ENCODE measurements at regions not wholly inside any gene's neighbourhood (a gene's known extent, or its start where the extent isn't known, plus 50 kb on each side); places are given as distances from the start of the nearest gene placed in this dataset.

DNA sequence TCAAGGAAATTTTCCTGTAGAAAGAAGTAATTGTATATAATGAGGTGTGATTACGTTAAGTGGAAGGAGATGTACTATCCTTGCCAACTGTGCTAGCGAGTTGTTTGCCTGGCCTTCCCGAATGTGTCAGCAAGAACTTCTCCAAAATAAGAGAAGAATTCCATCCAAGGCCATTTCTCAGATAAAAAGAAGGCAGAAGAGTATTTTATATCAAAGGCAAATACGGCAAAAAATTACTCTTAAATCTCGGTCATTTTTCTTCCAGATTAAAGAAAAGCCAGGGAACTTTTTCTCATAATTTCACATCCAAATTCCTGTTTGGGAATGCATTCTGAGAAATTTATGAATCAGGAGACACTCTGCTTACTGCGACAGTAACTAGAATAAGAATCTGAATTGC lies 290.6 kb downstream of the CBLN4 start:
- TF ChIP-seq, protein P1, sequence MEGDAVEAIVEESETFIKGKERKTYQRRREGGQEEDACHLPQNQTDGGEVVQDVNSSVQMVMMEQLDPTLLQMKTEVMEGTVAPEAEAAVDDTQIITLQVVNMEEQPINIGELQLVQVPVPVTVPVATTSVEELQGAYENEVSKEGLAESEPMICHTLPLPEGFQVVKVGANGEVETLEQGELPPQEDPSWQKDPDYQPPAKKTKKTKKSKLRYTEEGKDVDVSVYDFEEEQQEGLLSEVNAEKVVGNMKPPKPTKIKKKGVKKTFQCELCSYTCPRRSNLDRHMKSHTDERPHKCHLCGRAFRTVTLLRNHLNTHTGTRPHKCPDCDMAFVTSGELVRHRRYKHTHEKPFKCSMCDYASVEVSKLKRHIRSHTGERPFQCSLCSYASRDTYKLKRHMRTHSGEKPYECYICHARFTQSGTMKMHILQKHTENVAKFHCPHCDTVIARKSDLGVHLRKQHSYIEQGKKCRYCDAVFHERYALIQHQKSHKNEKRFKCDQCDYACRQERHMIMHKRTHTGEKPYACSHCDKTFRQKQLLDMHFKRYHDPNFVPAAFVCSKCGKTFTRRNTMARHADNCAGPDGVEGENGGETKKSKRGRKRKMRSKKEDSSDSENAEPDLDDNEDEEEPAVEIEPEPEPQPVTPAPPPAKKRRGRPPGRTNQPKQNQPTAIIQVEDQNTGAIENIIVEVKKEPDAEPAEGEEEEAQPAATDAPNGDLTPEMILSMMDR (IDR thresholded peaks at IDR 0.05; ENCODE audit: low read length, missing control alignments), result no peak
- DNase-seq (ENCODE audit: low read depth), result no peak
- H3K4me3 ChIP-seq (replicated peaks; ENCODE audit: low read depth, low read length), result no peak overlapping the region

DNA sequence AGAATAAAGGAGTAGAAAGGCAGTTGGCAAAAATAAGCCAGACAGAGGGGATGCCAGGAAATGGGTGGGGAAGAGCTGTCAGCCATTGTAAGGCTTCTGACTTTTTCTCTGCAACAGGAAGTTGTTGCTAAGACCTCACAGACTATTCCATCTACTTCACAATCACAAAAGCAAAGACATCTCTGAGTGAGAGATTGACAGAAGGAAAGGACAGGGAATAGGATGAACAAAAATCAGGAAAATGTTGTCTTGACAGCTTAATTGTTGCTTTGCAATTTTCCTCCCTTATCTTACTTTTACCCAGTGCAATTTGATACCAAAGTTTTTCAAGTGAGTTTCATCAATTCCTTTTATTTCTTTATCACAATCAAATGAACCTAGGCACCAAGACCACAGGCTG lies 291.2 kb downstream of the CBLN4 start:
- TF ChIP-seq, protein P1 (IDR thresholded peaks at IDR 0.05; ENCODE audit: low read length, missing control alignments), result no peak
- H3K4me3 ChIP-seq (replicated peaks; ENCODE audit: low read depth, low read length), result no peak overlapping the region
- DNase-seq (ENCODE audit: low read depth), result no peak

DNA sequence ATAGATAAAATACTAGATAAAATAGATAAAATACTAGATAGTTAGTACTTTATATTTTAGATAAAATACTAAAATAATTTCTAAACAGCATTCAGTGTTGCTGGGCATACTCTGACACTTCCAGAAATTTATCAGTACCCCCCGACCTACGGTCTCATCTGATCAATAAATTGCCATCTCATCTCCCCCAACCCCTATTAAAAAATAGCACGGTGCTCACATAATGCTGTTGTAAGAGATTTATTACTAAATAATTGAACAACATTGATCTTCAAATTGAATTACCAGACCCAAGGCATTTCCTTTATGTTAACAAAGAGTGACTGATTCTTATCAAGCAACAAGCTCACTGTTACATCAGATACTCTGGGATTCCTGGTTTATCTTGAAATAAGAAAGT lies 300.9 kb downstream of the CBLN4 start:
- no peak overlapping the region for H3K4me3 ChIP-seq (replicated peaks; ENCODE audit: low read depth, low read length)
- no peak for DNase-seq (ENCODE audit: low read depth)
- TF ChIP-seq, protein P1 (IDR thresholded peaks at IDR 0.05; ENCODE audit: low read length, missing control alignments), result no peak

- TF ChIP-seq, protein P1 (IDR thresholded peaks at IDR 0.05; ENCODE audit: low read length, missing control alignments), result no peak
- no peak for DNase-seq (ENCODE audit: low read depth)
- H3K4me3 ChIP-seq (replicated peaks; ENCODE audit: low read depth, low read length), result no peak overlapping the region
Observed at GRCh38 chr20:55701467-55701866, 303.9 kb downstream of the CBLN4 start.

DNA sequence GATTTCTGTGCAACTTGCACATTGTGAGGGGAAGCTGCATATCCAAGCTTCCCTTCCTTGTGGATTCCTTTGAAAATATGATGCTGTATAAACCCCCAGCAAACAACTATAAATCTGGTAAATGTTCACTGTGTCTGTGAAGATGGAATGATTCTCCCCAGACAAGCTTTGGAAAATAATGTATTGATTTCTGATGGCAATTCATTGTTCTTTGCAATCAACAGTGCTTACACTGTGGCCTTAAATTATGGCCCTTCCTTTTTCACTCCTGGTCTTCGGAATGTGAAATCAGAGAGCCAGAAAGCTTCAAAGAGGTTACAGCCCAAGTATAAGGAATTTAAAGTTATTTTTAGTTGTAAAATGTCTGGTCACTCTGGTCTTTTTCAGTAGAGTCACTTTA lies 308.8 kb downstream of the CBLN4 start:
- TF ChIP-seq, protein P1 (IDR thresholded peaks at IDR 0.05; ENCODE audit: low read length, missing control alignments), result no peak
- H3K4me3 ChIP-seq (replicated peaks; ENCODE audit: low read depth, low read length), result no peak overlapping the region
- DNase-seq (ENCODE audit: low read depth), result no peak

- TF ChIP-seq, protein P1 (IDR thresholded peaks at IDR 0.05; ENCODE audit: low read length, missing control alignments), result no peak
- no peak overlapping the region for H3K4me3 ChIP-seq (replicated peaks; ENCODE audit: low read depth, low read length)
- no peak for DNase-seq (ENCODE audit: low read depth)
Observed at GRCh38 chr20:55693641-55694040, 311.7 kb downstream of the CBLN4 start.

DNA sequence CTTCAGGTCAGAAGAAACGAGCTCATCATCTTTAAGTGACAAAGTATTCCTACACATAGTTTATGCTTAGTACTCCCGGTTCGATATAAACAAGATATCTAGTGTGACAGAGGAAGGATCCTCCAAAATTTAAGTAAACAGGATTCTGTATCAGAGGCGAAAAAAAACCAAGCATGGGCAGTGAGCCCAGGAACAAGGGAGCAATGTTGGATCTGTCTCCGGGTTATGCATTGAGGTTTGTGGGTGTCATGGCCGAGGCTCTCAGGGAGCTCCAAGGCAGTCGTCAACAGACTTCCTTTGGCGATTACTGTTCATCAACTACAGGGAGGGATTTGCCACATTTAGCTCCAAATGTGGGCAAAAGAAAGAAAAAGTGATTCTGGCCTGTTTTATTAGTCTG lies 319.5 kb downstream of the CBLN4 start:
- TF ChIP-seq, protein P1 (IDR thresholded peaks at IDR 0.05; ENCODE audit: low read length, missing control alignments), result no peak
- no peak overlapping the region for H3K4me3 ChIP-seq (replicated peaks; ENCODE audit: low read depth, low read length)
- no peak for DNase-seq (ENCODE audit: low read depth)
